DMS114 treated with DMSO at 0.1 percent for 48 hours (cell line): ENCODE measurements at regions not wholly inside any gene's neighbourhood (a gene's known extent, or its start where the extent isn't known, plus 50 kb on each side); places are given as distances from the start of the nearest gene placed in this dataset.
"Not testable (repeated sequence)": the region's sequence is repeated elsewhere in the genome, so short reads cannot be mapped to it uniquely, and the experiment has no call there.

Source experiments
- DNase-seq: peaks from one replicate; lab custom pipeline; 2025; ENCODE audit not compliant: unreplicated experiment; lab: John Stamatoyannopoulos, UW

DNA sequence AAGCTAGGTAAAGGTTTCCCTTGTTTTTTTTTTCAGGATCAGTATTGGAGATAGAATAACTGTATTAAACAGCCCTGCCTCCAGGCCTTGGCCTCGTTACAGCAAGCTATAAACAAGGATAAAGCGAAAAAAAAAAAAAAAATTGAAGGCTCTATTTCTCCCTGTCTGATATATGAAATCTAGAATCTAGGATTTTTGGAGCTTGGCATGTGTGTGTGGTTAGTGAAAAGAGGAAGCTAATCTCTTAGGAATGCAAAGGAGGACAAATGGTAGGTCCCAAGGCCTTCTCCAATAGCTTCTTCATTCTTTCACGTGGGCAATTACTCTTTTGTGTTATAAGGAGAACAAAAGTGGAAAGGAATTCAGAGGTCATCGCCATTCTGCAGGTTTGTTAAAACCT lies 470.3 kb downstream of the TMEM114 start:
- no peak for DNase-seq

DNA sequence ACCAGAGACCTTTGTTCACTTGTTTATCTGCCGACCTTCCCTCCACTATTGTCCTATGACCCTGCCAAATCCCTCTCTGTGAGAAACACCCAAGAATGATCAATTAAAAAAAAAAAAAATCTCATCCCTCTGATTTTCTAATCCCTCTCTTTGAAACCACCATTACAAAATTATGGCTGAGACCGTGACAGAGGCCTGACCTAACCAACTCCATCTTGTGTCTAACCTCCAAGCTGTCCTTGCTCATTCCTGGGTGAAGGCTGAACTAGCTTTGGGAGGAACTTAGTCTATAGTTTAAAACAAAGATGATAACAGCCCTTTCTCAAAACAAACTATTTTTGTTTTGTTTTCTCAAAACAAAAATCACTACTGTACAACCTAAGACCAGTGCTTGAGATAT lies 474.5 kb downstream of the TMEM114 start:
- DNase-seq: no peak

- not testable (repeated sequence) for DNase-seq
Observed at GRCh38 chr16:8114941-8115340, 475.4 kb downstream of the TMEM114 start.

- DNase-seq: no peak
Observed at GRCh38 chr16:8113843-8114242, 476.5 kb downstream of the TMEM114 start.

GRCh38 chr16:8110572-8111514 lies 479.5 kb downstream of the TMEM114 start:
- DNase-seq: no peak

GRCh38 chr16:8109510-8110369 lies 480.6 kb downstream of the TMEM114 start:
- DNase-seq: no peak

DNA sequence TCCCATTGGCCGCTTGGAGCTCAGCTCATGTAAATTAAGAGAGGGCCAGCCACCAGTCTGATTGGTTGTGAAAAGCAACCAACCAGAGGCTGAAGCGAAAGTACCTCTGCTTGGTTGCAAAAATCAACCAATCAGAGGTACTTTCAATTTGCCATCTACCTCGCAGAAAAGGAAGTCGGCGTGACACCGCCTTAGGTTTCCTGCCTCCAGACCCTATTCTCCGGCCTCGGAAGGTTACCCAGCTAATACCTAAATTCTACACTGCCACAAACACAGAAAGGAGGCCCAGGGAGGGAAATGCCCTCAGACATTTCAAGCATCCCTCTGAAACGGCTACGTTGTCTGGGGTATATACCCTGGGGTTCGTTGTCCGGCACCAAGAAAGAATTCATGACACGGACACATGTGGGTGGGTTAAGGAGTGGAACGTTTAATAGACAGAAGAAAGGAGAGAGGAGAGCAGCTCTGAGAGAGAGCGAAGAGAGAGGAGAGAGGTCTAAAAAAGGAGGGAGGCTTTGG lies 481.3 kb downstream of the TMEM114 start:
- DNase-seq: no peak

DNA sequence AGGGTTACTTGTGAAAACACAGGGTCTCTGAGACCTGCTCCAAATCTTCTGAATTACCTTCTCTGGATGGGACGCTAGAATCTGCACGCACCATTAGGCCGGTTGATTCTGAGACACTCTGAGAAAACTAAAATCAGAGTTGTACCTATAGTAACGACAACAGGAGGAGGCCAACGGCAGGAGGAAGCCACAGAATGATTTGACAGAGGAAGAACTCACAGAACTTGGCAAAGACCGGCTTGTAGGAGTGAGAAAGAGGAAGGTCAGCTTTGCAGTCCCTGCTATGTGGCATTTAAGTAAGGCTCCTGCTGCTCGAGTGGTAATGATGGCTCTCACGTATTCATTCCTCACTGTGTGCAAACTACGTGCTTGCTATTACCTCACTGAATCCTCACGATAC lies 483.0 kb downstream of the TMEM114 start:
- DNase-seq: no peak

- no peak for DNase-seq
Observed at GRCh38 chr16:8103649-8104289, 486.5 kb downstream of the TMEM114 start.

- no peak for DNase-seq
Observed at GRCh38 chr16:8099586-8099985, 490.7 kb downstream of the TMEM114 start.

GRCh38 chr16:8098947-8099512 lies 491.3 kb downstream of the TMEM114 start:
- no peak for DNase-seq

GRCh38 chr16:8096211-8096610 lies 494.1 kb downstream of the TMEM114 start:
- DNase-seq: no peak

DNA sequence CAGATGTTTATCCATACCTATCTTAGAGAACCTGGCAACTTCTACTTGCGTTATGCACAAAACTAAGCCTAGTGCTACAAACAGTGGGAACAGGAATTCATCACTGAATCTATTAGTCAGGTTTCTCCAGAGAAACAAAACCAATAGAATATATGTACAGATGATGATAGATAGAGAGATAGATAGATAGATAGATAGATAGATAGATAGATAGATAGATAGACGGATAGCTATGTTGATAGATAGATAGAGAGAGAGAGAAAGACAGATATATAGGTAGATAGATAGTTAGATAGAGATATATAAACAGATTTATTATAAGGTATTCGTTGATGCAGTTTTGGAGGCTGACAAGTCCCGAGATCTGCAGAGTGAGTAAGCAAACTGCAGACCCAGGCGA lies 495.6 kb downstream of the TMEM114 start:
- no peak for DNase-seq

DNA sequence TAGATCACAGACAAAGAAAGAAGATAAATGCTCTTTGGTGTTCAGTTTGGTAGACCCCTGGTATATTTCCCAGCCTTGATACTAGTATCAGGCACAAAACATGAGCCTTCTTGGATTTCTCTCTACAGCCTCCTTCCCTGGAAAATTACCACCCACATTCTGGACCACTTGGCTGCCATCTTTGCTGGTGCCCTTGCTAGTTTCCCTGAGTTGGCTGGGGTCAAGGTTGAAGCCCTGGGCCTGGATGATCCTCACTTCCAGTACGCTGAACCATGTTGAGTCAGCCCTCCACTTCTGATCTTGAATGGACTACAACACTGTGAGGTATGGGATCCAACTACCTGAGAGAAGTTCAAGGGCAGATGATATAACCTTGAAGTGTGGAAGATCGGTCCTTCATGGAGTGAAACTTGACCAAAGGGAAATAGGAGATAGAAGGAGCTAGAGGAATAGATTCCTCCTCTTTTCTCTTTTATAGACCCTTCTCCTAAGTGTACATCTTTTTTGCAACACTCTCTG lies 501.4 kb downstream of the TMEM114 start:
- DNase-seq: no peak

DNA sequence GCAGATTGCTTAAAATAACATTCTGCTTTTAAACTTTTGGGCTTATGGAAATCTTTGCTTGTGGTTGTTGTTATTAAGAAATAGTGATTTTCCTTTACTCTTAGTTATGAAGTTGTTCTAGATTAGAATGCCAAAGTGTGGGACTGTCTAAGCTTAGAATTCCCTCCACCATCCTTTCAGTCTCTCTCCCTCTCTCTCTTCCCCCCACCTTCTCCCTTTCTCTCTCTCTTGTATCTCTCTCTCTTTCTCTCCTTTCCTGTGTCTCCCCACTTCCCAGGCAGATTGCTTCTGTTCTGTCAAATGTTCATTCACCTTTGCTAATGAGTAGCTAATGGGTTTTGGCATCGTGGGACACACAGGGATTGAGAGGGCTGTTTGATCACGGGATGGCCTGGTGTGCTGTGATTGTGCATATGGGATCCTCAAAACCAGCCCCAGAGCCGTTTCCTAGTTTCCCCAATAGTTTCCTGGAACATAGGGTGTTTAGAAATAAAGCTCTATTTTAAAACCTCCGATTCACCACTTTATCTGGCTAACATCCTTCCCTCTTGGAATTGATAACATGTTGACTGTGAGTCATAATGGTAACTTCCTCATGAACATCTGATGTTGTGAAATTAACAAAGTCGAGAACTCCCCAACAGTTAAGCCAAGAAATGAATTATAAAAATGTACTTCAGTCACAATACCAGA lies 502.6 kb downstream of the TMEM114 start:
- no peak for DNase-seq

DNA sequence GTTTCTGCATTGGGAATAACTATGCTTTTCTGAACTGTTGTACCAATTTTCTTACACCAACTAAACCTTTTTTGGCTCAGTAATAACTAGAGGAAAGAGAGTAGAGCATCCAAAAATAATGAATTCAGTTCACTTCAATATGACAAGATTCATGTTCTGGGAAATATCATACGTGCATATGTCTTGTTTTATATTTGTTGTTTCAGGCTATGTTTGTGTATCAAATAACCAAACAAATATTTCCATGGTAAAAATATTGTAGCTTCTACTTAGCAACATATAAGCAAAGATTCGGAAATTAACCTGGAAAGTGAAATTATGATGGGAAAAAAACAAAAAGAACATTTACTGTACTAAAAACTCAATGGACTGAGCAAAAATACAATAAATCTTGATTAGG lies 503.2 kb downstream of the TMEM114 start:
- DNase-seq: no peak

DNA sequence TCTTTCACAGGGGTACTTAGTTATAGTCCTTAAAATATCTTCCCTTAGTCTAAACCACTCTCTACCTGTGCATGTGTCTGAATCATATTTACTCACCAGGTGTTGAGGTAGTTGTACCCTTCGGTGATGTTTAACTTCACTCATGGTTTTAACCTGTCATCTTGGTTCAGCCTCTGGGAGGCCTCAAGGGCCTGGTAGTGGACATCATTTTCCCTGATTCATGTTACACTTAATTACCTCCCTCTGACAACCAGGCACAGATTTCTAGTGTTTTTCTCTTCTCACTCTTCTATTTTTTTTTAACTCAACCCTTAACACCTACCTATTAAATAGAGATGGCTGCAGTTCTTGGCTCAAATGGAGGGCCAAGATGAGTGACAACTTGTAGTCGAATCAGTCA lies 505.4 kb downstream of the TMEM114 start:
- no peak for DNase-seq

DNA sequence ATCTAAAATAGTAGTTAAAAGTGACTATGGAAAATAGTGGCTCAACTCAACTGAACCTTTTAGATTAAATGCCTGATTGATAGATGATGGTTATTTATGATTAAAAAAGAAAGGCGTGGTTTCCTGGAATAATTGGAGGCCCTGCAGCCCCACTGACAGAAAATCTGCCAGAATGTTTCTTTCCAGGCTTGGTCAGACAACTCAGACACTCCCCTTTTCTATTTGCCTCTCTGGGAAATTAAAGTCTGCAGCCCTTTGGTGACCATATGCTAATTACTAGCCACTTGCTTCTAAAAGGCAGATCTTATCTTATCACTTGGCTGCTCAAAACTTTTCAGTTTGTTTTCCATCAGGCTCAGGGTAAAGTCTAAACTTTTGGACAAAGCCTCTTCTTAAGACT lies 506.0 kb downstream of the TMEM114 start:
- no peak for DNase-seq

DNA sequence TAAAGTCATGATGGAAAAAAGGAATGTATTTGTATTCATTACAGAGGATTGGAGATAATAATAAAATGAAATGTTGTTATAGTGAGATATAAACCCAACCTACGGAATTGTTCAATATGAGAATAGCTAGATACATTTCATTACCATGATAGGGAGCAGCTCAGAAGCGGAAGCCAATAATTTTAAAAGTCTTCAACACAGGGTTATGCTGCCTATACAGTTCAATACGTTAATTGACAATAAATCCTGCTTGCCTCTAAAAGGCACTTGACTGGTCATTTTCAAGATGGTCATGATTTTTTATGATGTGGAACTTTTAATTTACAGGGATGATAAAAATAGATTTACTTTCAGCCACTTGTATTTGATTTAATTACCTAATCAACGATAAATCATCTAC lies 506.8 kb downstream of the TMEM114 start:
- DNase-seq: no peak

DNA sequence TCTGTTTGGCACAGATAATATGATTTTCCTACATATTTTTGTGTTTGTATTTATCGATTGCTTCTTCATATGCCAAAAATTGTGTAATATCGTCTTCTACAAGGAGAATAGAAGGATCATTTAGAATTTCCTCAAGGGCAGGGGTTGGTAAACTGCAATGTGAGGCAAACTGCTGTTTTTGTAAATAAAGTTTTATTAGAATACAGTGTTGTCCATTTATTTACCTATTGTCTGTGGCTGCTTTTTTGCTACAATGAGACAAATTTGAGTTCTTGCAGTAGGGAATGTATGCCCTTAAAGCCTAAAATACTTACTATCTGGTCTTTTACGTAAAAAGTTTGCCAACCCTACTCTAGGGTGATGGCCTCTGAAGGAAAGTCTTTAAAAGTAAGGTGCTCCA lies 509.5 kb downstream of the TMEM114 start:
- DNase-seq: no peak
